Esophagus squamous epithelium (tissue), 5 donors: ENCODE measurements at regions not wholly inside any gene's neighbourhood (a gene's known extent, or its start where the extent isn't known, plus 50 kb on each side); places are given as distances from the start of the nearest gene placed in this dataset.

Experiments used
- DNase-seq: peaks from one replicate; lab custom pipeline; 2025; lab: John Stamatoyannopoulos, UW
- H3K27ac ChIP-seq, 4 donors: fragments of 200-600 bp; sonication (generic); one replicate each; pipeline ENCODE4 v1.5.1; 2016 to 2019; ENCODE audit warnings: mild to moderate bottlenecking in 1 of 4
- H3K27me3 ChIP-seq, 4 donors: fragments of 200-600 bp; sonication (generic); 1 replicate in 3 of 4; 2 replicates in 1 of 4; pipeline versions ENCODE4 v1.5.1 to v1.6.0; 2017 to 2021; ENCODE audit warnings: antibody characterized with exemption in 1 of 4
- H3K36me3 ChIP-seq, 3 donors: fragments of 200-600 bp; sonication (generic); one replicate each; pipeline ENCODE4 v1.5.1; 2016 to 2019
- H3K4me1 ChIP-seq, 3 donors: fragments of 200-600 bp; sonication (generic); one replicate each; pipeline ENCODE4 v1.5.1; 2017 to 2019
- H3K4me3 ChIP-seq, 4 donors: fragments of 200-600 bp; sonication (generic); 1 replicate in 3 of 4; 2 replicates in 1 of 4; pipeline ENCODE4 v1.5.1; 2016 to 2019; ENCODE audit warnings: mild to moderate bottlenecking in 2 of 4, moderate library complexity in 1 of 4
- H3K9me3 ChIP-seq, 3 donors: fragments of 200-600 bp; sonication (generic); one replicate each; pipeline ENCODE4 v1.5.1; 2016 to 2019
- POLR2A ChIP-seq, 4 donors: fragments of 450-650 bp; IDR thresholded peaks; one replicate each; pipeline ENCODE4 v1.6.1; 2017; ENCODE audit warnings: antibody characterized with exemption in 4 of 4, mild to moderate bottlenecking in 4 of 4, moderate library complexity in 3 of 4
- WGBS, 2 donors: methylation state at CpG; one replicate each; pipeline ENCODE4 v1.1.5; 2018; 5-methylcytosine and 5-hydroxymethylcytosine counted together
- intact Hi-C: fragments of 100-400 bp; cut with DNase I; formaldehyde crosslinking; loops from one replicate; pipeline ENCODE4 v1.15.0; 2022
- TF ChIP-seq, protein P1 (sequence below), 6 experiments: fragments of 450-650 bp in 4 of 6; fragments of 200-600 bp in 2 of 6; sonication (generic) in 2 of 6; IDR thresholded peaks; one replicate each; pipeline ENCODE4 v1.5.1; 2016 to 2019; ENCODE audit warnings: antibody characterized with exemption in 6 of 6, mild to moderate bottlenecking in 4 of 6, moderate library complexity in 4 of 6
- donor health status: DM: yes; HTN: yes; CAD: no.

DNA sequence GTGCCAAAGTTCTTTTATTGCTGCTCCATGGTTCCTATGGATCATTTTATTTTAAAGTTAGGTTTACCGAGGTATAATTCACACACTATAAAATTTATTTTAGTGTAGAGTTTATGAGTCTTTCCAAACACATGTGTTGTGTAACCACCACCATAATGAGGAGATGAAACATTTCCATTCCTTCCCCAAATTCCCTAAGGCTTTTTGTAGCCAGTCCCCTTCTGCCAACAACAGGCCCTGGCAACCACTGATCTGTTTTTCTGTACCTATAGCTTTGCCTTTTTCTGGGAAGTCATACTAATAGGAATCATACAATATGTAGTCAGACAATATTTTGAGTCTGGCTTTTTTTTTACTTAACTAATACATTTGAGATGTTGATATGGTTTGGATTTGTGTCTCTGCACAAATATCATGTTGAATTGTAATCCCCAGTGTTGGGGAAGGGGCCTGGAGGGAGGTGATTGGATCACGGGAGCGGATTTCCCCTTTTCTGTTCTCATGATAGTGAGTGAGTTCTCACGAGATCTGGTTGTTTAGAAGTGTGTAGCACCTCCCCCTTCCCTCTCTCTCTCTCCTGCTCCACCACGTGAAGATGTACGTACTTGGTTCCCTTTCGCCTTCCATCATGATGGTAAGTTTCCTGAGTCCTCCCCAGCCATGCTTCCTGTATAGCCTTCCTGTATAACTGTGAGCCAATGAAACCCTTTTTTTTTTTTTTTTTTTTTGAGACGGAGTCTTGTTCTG lies 59.6 kb upstream of the DHX15 start:
- intact Hi-C loops = no loop called here
- H3K4me1 ChIP-seq = peaks cover 0 to 13% (median 0%) of the 10 kb centered on the region in 3 donors
- no peak for TF ChIP-seq POLR2A (IDR thresholded peaks at IDR 0.05)
- TF ChIP-seq, protein P1, sequence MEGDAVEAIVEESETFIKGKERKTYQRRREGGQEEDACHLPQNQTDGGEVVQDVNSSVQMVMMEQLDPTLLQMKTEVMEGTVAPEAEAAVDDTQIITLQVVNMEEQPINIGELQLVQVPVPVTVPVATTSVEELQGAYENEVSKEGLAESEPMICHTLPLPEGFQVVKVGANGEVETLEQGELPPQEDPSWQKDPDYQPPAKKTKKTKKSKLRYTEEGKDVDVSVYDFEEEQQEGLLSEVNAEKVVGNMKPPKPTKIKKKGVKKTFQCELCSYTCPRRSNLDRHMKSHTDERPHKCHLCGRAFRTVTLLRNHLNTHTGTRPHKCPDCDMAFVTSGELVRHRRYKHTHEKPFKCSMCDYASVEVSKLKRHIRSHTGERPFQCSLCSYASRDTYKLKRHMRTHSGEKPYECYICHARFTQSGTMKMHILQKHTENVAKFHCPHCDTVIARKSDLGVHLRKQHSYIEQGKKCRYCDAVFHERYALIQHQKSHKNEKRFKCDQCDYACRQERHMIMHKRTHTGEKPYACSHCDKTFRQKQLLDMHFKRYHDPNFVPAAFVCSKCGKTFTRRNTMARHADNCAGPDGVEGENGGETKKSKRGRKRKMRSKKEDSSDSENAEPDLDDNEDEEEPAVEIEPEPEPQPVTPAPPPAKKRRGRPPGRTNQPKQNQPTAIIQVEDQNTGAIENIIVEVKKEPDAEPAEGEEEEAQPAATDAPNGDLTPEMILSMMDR (IDR thresholded peaks at IDR 0.05) = no peak
- peaks cover 0 to 3% (median 0%) of the 10 kb centered on the region in 4 donors for H3K27me3 ChIP-seq
- H3K36me3 ChIP-seq = no peaks in the 10 kb centered on the region
- H3K27ac ChIP-seq = no peak overlapping the region
- peaks cover 0 to 4% (median 0%) of the 10 kb centered on the region in 3 donors for H3K9me3 ChIP-seq
- no peak overlapping the region for H3K4me3 ChIP-seq
- 69 to 71% methylated on average over 8 of the region's 8 CpGs for WGBS, 2 donors
- DNase-seq = no peak

DNA sequence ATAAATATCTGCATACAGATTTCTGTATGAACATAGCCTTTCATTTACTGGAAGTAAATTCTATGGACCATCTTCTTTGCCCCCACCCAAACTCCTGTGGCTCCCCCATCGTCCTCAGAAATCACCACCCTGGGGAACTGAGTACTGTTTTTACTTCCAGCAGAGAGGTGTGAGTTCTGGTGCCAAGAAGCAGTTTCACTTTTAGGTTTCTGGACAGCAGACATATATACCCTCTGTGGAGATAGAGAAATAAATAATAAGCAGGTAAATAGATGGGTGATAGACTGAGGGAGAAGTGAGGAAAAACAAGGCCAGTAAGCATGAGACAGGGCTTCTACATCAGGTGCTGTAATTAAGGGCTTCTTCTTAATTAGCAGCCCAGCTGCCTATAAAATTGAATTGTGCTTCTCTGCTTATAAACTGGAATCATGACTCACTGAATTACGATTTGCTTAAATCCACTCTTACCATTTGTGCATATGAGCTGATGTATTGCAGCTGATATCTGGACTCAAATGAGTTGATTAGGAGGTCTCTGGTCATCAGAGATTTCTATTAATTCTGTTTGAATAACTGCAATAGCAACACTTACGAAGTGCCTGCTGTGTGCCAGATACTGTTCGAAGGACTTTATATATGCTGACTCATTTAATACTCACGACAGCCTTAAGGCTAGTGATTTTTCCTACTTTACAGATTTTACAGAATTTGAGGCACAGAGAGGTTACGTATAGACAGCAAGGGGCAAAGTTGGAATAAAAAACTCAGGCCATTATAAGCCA lies 60.8 kb upstream of the DHX15 start:
- Histone ChIP-seq H3K4me3 (peak overlapping the region in 1 of 4 donors; percentile 9), H3K4me1 (peaks cover 0 to 13% (median 0%) of the 10 kb centered on the region in 3 donors), H3K27ac (no peak overlapping the region), H3K27me3 (peaks cover 0 to 3% (median 0%) of the 10 kb centered on the region in 4 donors), H3K9me3 (peaks cover 0 to 4% (median 0%) of the 10 kb centered on the region in 3 donors), H3K36me3 (no peaks in the 10 kb centered on the region)
- intact Hi-C loops = no loop called here
- no peak for TF ChIP-seq POLR2A (IDR thresholded peaks at IDR 0.05)
- TF ChIP-seq, protein P1 (IDR thresholded peaks at IDR 0.05) = no peak
- 30 to 35% methylated on average over 6 of the region's 6 CpGs for WGBS, 2 donors
- no peak for DNase-seq

DNA sequence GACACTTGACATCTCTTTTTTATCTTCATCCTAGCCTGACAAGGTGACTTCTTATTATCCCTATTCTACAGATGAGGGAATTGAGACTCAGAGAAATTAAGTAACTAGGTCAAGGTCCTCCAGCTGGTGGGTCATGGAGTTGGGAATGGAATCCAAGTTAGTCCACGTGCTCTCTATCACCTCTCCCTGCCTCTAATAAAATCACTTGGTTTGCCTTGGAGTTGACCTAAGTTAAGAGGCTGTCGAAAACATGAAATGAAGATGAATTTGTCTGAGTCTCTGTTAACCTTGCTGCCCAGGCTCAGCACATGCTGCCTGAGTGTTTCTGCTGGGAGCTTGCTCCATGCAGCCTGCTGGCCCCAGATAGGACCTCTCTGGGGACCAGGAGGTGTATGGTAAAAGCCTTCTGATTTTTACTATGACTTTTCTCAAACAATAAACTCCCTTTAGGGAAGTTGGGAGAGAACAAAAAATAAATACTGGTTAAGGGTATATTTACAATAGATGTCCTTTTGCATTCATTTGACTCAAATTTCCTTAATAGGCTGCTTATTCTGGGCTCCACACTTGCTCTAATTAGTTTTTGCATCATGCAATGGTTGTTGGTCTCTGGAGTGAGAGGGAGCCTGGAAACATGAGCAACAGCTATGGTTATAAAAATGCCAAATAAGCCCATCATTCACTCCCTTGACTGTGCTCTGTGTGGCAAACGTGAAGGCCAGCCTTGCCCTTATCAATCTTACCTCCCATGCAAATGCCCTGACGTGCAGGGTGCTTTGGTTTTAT lies 61.6 kb upstream of the DHX15 start:
- no peak overlapping the region for H3K4me3 ChIP-seq
- H3K27ac ChIP-seq = no peak overlapping the region
- 73% methylated on average over 4 of the region's 4 CpGs for WGBS, 2 donors
- H3K36me3 ChIP-seq = no peaks in the 10 kb centered on the region
- H3K4me1 ChIP-seq = peaks cover 0 to 13% (median 0%) of the 10 kb centered on the region in 3 donors
- DNase-seq = no peak
- H3K27me3 ChIP-seq = peaks cover 0 to 3% (median 0%) of the 10 kb centered on the region in 4 donors
- H3K9me3 ChIP-seq = peaks cover 0 to 4% (median 0%) of the 10 kb centered on the region in 3 donors
- intact Hi-C loops = no loop called here
- TF ChIP-seq, protein P1 (IDR thresholded peaks at IDR 0.05) = no peak
- no peak for TF ChIP-seq POLR2A (IDR thresholded peaks at IDR 0.05)

DNA sequence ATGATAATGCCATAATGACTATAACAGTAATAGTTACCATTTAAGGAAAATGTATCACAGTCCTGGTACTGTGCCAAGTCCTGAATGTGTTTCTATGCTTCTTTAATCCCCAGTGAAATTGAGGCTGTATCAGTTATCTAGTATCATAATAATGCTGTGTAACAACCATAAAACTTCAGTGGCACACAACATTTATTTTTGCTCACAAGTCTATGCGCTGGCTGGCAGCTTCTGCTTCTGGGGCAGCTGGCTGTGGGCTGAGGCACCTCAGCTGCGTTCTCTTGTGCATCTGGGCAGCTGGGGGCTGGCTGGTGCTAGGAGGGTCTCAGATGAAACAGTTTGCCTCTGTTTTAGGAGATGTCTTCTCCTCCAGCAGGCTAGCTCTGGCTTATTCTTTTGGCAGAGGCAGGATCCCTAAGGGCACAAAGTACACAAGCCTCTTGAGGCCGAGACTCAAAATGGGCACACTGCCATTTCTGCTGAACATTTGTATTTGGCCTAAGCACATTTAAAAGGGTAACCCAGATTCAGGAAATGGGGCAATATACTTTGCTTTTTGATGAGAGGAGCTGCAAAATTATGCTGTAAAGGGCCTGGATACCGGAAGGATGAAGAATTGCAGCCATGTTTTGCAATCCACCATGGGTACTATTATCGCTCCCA lies 62.6 kb upstream of the DHX15 start:
- DNase-seq = no peak
- Histone ChIP-seq H3K27me3 (peaks cover 0 to 3% (median 0%) of the 10 kb centered on the region in 4 donors), H3K9me3 (peaks cover 0 to 4% (median 0%) of the 10 kb centered on the region in 3 donors), H3K36me3 (no peaks in the 10 kb centered on the region), H3K27ac (no peak overlapping the region), H3K4me3 (no peak overlapping the region), H3K4me1 (peaks cover 0 to 13% (median 0%) of the 10 kb centered on the region in 3 donors)
- intact Hi-C loops = no loop called here
- WGBS, 2 donors = 82 to 96% methylated on average over 4 to 5 of the region's 5 CpGs
- no peak for TF ChIP-seq POLR2A (IDR thresholded peaks at IDR 0.05)
- TF ChIP-seq, protein P1 (IDR thresholded peaks at IDR 0.05) = no peak
